ENCODE measurements at regions not wholly inside any gene's neighbourhood (a gene's known extent, or its start where the extent isn't known, plus 50 kb on each side); places are given as distances from the start of the nearest gene placed in this dataset.

DNA sequence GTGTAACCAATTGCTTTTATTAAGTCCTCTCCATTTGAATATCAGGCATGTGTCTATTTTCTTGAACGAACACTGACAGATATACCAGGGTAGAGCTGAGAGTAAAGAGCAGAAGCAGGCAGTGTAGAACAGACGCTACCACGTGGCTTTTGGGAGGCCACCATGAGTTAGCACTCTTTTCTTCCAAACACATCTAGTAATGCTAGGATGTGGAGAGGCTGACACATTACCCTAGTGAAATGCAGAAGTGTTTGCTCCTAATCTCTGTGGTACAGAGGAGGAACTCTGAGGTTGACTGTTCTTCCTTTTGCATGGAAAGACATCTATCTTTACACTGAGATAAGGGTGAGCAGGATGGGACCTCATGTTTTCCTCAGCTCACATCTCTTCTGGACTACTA is 216.3 kb downstream of the SATB1 start:
- dilution Hi-C loops (cut with MboI; ENCODE audit: extremely low pct_ligation_motif_present, low sequenced_read_pairs): no loop called here
- H3K79me2 ChIP-seq (ENCODE audit: control insufficient read depth, insufficient read depth, low read length): no peaks in the 10 kb centered on the region
- no peak for FAIRE-seq
- H3K4me1 ChIP-seq (ENCODE audit: control insufficient read depth, extremely low read depth, insufficient read depth, low read length): no peaks in the 10 kb centered on the region
- no peaks in the 10 kb centered on the region for H3K9me3 ChIP-seq (ENCODE audit: control insufficient read depth, low read depth, low read length)
- H3K4me2 ChIP-seq (ENCODE audit: control insufficient read depth, extremely low read depth, insufficient read depth, low read depth, low read length): no peak overlapping the region
- TF ChIP-seq, protein P1, sequence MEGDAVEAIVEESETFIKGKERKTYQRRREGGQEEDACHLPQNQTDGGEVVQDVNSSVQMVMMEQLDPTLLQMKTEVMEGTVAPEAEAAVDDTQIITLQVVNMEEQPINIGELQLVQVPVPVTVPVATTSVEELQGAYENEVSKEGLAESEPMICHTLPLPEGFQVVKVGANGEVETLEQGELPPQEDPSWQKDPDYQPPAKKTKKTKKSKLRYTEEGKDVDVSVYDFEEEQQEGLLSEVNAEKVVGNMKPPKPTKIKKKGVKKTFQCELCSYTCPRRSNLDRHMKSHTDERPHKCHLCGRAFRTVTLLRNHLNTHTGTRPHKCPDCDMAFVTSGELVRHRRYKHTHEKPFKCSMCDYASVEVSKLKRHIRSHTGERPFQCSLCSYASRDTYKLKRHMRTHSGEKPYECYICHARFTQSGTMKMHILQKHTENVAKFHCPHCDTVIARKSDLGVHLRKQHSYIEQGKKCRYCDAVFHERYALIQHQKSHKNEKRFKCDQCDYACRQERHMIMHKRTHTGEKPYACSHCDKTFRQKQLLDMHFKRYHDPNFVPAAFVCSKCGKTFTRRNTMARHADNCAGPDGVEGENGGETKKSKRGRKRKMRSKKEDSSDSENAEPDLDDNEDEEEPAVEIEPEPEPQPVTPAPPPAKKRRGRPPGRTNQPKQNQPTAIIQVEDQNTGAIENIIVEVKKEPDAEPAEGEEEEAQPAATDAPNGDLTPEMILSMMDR (optimal IDR thresholded peaks at IDR 0.05 in 1 of 3, IDR thresholded peaks at IDR 0.05 in 1 of 3, conservative IDR thresholded peaks at IDR 0.05 in 1 of 3; ENCODE audit: extremely low read depth in 1 of 3, insufficient read depth in 2 of 3, low read length in 3 of 3): no peak
- TF ChIP-seq EZH2 (IDR thresholded peaks at IDR 0.05; ENCODE audit: low read length): no peak
- H3K27ac ChIP-seq (ENCODE audit: control insufficient read depth, insufficient read depth, low read length): no peak overlapping the region
- no peak overlapping the region for H3K4me3 ChIP-seq (ENCODE audit: control insufficient read depth in 2 of 3, extremely low read depth in 1 of 3, insufficient read depth in 2 of 3, low read depth in 1 of 3, low read length in 3 of 3)
- no peaks in the 10 kb centered on the region for H3K9me1 ChIP-seq (ENCODE audit: control insufficient read depth, extremely low read depth, insufficient read depth, low read length)
- H3K9ac ChIP-seq (ENCODE audit: control insufficient read depth, extremely low read depth, insufficient read depth, low read length): no peak overlapping the region
- no peaks in the 10 kb centered on the region for H3K36me3 ChIP-seq (ENCODE audit: control insufficient read depth in 2 of 2, extremely low read depth in 1 of 2, insufficient read depth in 2 of 2, low read length in 2 of 2)
- no peak for DNase-seq (ENCODE audit: low read depth, low spot score)
- H3K27me3 ChIP-seq (ENCODE audit: control insufficient read depth, extremely low read depth, insufficient read depth, low read length): no peaks in the 10 kb centered on the region
- H2AFZ ChIP-seq (ENCODE audit: control insufficient read depth, low read length): no peak overlapping the region
- no peaks in the 10 kb centered on the region for H4K20me1 ChIP-seq (ENCODE audit: control insufficient read depth, extremely low read depth, insufficient read depth, low read length)

DNA sequence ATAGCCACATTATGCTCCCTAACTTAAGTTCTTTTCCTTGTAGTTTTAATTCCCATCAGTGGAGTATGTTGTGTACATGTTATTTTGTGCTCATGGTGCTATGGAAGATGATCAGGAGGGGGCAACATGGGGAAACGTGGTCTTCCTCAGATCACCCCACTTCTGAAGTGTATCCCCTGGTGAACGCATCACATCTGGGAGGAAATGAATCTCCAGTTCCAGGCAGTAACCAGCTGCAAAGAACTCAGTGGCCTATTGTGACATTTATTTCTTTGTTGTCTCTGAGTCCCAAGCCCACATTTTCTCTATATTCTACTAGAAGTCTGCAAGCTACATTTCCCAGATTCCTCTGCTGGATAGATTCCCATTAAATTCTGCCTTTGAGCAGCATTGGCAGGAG is 217.0 kb downstream of the SATB1 start:
- Histone ChIP-seq H3K9ac (ENCODE audit: control insufficient read depth, extremely low read depth, insufficient read depth, low read length) (no peak overlapping the region), H3K36me3 (ENCODE audit: control insufficient read depth in 2 of 2, extremely low read depth in 1 of 2, insufficient read depth in 2 of 2, low read length in 2 of 2) (no peaks in the 10 kb centered on the region), H3K4me3 (ENCODE audit: control insufficient read depth in 2 of 3, extremely low read depth in 1 of 3, insufficient read depth in 2 of 3, low read depth in 1 of 3, low read length in 3 of 3) (no peak overlapping the region), H3K9me1 (ENCODE audit: control insufficient read depth, extremely low read depth, insufficient read depth, low read length) (no peaks in the 10 kb centered on the region), H3K4me2 (ENCODE audit: control insufficient read depth, extremely low read depth, insufficient read depth, low read depth, low read length) (no peak overlapping the region), H3K9me3 (ENCODE audit: control insufficient read depth, low read depth, low read length) (no peaks in the 10 kb centered on the region), H3K79me2 (ENCODE audit: control insufficient read depth, insufficient read depth, low read length) (no peaks in the 10 kb centered on the region), H3K27me3 (ENCODE audit: control insufficient read depth, extremely low read depth, insufficient read depth, low read length) (no peaks in the 10 kb centered on the region), H3K4me1 (ENCODE audit: control insufficient read depth, extremely low read depth, insufficient read depth, low read length) (no peaks in the 10 kb centered on the region), H3K27ac (ENCODE audit: control insufficient read depth, insufficient read depth, low read length) (no peak overlapping the region), H4K20me1 (ENCODE audit: control insufficient read depth, extremely low read depth, insufficient read depth, low read length) (no peaks in the 10 kb centered on the region), H2AFZ (ENCODE audit: control insufficient read depth, low read length) (no peak overlapping the region)
- FAIRE-seq: no peak
- dilution Hi-C loops (cut with MboI; ENCODE audit: extremely low pct_ligation_motif_present, low sequenced_read_pairs): no loop called here
- TF ChIP-seq, protein P1 (optimal IDR thresholded peaks at IDR 0.05 in 1 of 3, IDR thresholded peaks at IDR 0.05 in 1 of 3, conservative IDR thresholded peaks at IDR 0.05 in 1 of 3; ENCODE audit: extremely low read depth in 1 of 3, insufficient read depth in 2 of 3, low read length in 3 of 3): no peak
- TF ChIP-seq EZH2 (IDR thresholded peaks at IDR 0.05; ENCODE audit: low read length): no peak
- DNase-seq (ENCODE audit: low read depth, low spot score): no peak
